ENCODE measurements at regions not wholly inside any gene's neighbourhood (a gene's known extent, or its start where the extent isn't known, plus 50 kb on each side); places are given as distances from the start of the nearest gene placed in this dataset.

DNA sequence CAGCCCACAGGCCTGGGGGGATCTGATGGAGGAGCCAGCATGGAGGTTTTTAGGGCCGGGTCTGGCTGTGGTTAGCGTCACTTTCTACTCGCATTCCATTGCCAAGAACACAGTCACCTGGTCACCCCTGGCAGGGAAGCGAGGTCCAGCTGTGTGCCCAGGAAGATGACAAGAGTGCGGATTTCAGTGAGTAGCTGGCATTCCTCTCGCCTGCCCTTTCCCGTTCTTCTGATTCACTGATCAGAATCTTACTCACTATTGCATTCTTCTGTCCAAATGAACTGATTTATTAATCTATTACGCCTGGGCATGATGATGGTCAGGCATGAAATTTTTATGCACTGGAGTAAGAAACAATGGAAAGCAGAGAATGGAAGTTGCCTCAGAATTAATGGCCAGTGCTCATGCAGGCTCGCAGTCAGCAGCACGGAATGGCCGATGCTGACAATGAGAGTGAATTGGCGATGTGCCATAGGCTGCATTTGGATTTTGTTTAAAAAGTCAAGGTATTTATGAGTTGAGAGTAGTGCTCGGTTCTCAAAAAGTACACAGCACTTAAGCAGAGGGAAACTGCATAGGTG is 76.4 kb upstream of the MGAT5 start:
- Histone ChIP-seq H3K4ac (ENCODE audit: low read depth, low read length) (no peak overlapping the region), H3K27me3 (ENCODE audit: control insufficient read depth, insufficient read depth, low read length) (no peaks in the 10 kb centered on the region), H3K9ac (ENCODE audit: low read depth, low read length) (no peak overlapping the region), H3K14ac (replicated peaks; ENCODE audit: low read depth, low read length) (no peak overlapping the region), H3K4me3 (ENCODE audit: insufficient read depth, low read depth, low read length) (no peak overlapping the region), H3K23ac (ENCODE audit: low read depth, low read length) (no peak overlapping the region), H2BK15ac (ENCODE audit: low read depth, low read length) (no peak overlapping the region), H3K79me1 (ENCODE audit: low read depth in 1 of 2, low read length in 2 of 2) (peaks cover 51 to 92% of the 10 kb centered on the region in 2 experiments), H2AK5ac (ENCODE audit: low read depth, low read length) (no peak overlapping the region), H4K8ac (ENCODE audit: low read depth in 2 of 2, low read length in 2 of 2) (no peak overlapping the region), H4K91ac (ENCODE audit: insufficient read depth, low read depth, low read length) (no peak overlapping the region), H2AK9ac (replicated peaks; ENCODE audit: low read depth, low read length, poor library complexity) (no peak overlapping the region), H2BK120ac (ENCODE audit: low read depth, low read length) (no peak overlapping the region), H2BK5ac (ENCODE audit: low read depth, low read length, poor library complexity, severe bottlenecking) (no peak overlapping the region), H4K20me1 (ENCODE audit: insufficient read depth, low read length) (peaks cover 78% of the 10 kb centered on the region), H3K36me3 (ENCODE audit: control insufficient read depth, insufficient read depth, low read length) (no peaks in the 10 kb centered on the region; the same call in 1 of the 2 replicates), H2AFZ (replicated peaks; ENCODE audit: low read length, poor library complexity) (no peak overlapping the region), H3K4me1 (ENCODE audit: control insufficient read depth, insufficient read depth, low read length) (peaks cover 16% of the 10 kb centered on the region), H3K56ac (ENCODE audit: extremely low read depth, insufficient read depth, low read length) (no peak overlapping the region), H3K9me1 (ENCODE audit: insufficient read depth, low read length) (peaks cover 28% of the 10 kb centered on the region), H3K18ac (ENCODE audit: low read depth, low read length) (no peak overlapping the region), H4K5ac (ENCODE audit: low read depth, low read length) (no peak overlapping the region), H3K4me2 (ENCODE audit: low read depth, low read length) (no peak overlapping the region), H3K9me3 (ENCODE audit: control insufficient read depth, insufficient read depth, low read length) (no peaks in the 10 kb centered on the region), H3K27ac (ENCODE audit: insufficient read depth, low read length) (no peak overlapping the region), H2BK20ac (ENCODE audit: low read depth, low read length) (no peak overlapping the region)
- ATAC-seq (ENCODE audit: low read depth) (no peak), DNase-seq (peak; percentile 27)
- WGBS, 2 experiments (ENCODE audit: extremely low coverage in 2 of 2, insufficient read length in 1 of 2): 69% methylated on average over 7 of the region's 13 CpGs; no CpG with 5 or more reads in 1 of the 2 experiments
- ChIA-PET POLR2A (ENCODE audit: unreplicated experiment) (no interaction called here), CTCF (interaction anchor here (0.6 kb wide), 1 partner anchor 50 kb away, joined by 3 read pairs; no protein-coding TSS in a partner anchor)
- TF ChIP-seq MAFK (IDR thresholded peaks at IDR 0.05; ENCODE audit: low read depth, low read length): no peak
- TF ChIP-seq BHLHE40 (IDR thresholded peaks at IDR 0.05; ENCODE audit: low read depth, low read length): no peak
- TF ChIP-seq POLR2A (IDR thresholded peaks at IDR 0.05; ENCODE audit: low read depth, low read length): no peak
- TF ChIP-seq, protein P1, sequence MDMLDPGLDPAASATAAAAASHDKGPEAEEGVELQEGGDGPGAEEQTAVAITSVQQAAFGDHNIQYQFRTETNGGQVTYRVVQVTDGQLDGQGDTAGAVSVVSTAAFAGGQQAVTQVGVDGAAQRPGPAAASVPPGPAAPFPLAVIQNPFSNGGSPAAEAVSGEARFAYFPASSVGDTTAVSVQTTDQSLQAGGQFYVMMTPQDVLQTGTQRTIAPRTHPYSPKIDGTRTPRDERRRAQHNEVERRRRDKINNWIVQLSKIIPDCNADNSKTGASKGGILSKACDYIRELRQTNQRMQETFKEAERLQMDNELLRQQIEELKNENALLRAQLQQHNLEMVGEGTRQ (IDR thresholded peaks at IDR 0.05; ENCODE audit: low read depth, low read length): no peak
- no peak for TF ChIP-seq MAZ (IDR thresholded peaks at IDR 0.05; ENCODE audit: borderline replicate concordance, low read depth, low read length)
- BruUV-seq (replicated peaks): no TSS peak
- intact Hi-C loops (cut with micrococcal nuclease) (no loop called here), in situ Hi-C loops (cut with MboI; ENCODE audit: low sequenced_read_pairs) (no loop called here), dilution Hi-C loops (cut with HindIII; ENCODE audit: low sequenced_read_pairs, unreplicated experiment) (no loop called here)
